GM12878 (cell line): ENCODE measurements at regions not wholly inside any gene's neighbourhood (a gene's known extent, or its start where the extent isn't known, plus 50 kb on each side); places are given as distances from the start of the nearest gene placed in this dataset.
"Not testable (repeated sequence)": the region's sequence is repeated elsewhere in the genome, so short reads cannot be mapped to it uniquely, and the experiment has no call there.

Experiments used
- BCL3 ChIP-seq: IDR thresholded peaks from 2 replicates; pipeline ENCODE4 v1.6.1; 2011; ENCODE audit warnings: borderline replicate concordance, low read depth, mild to moderate bottlenecking, moderate library complexity, low read length; ENCODE audit not compliant: insufficient read depth, poor library complexity, severe bottlenecking
- CTCF ChIP-seq, 3 experiments: IDR thresholded peaks in 2 of 3; conservative IDR thresholded peaks in 1 of 3; 2 replicates each; pipeline ENCODE4 v1.5.1; 2011; ENCODE audit warnings: low read depth in 3 of 3, low read length in 3 of 3, mild to moderate bottlenecking in 3 of 3, control low read depth in 2 of 3, moderate library complexity in 2 of 3, inconsistent platforms in 1 of 3, mixed read lengths in 1 of 3; ENCODE audit not compliant: control insufficient read depth in 2 of 3, insufficient read depth in 1 of 3; ENCODE audit errors: extremely low read depth in 1 of 3
- EGR1 ChIP-seq, 2 experiments: IDR thresholded peaks; 1 replicate in 1 of 2; 2 replicates in 1 of 2; pipeline ENCODE4 v1.6.1; 2011 to 2012; ENCODE audit warnings: low read depth in 2 of 2, low read length in 2 of 2, borderline replicate concordance in 1 of 2, mild to moderate bottlenecking in 1 of 2, moderate library complexity in 1 of 2
- EZH2 ChIP-seq: IDR thresholded peaks from 2 replicates; pipeline ENCODE4 v1.6.1; 2012; ENCODE audit warnings: low read depth, mild to moderate bottlenecking, control low read depth, inconsistent platforms, low read length, borderline replicate concordance; ENCODE audit not compliant: control insufficient read depth
- GABPA ChIP-seq: IDR thresholded peaks from 2 replicates; pipeline ENCODE4 v1.6.1; 2014; ENCODE audit warnings: antibody characterized with exemption, low read depth, mild to moderate bottlenecking, inconsistent platforms
- HCFC1 ChIP-seq: fragments of 150-350 bp; IDR thresholded peaks from 2 replicates; pipeline ENCODE4 v1.6.1; 2014; ENCODE audit warnings: low read length
- NFIC ChIP-seq: IDR thresholded peaks from 2 replicates; pipeline ENCODE4 v1.6.1; 2012; ENCODE audit warnings: low read depth, mild to moderate bottlenecking, inconsistent platforms, low read length, moderate library complexity
- NR2F1 ChIP-seq: fragments of 450-650 bp; conservative IDR thresholded peaks from 2 replicates; pipeline ENCODE4 v1.6.1; 2017; ENCODE audit warnings: mild to moderate bottlenecking
- RCOR1 ChIP-seq: conservative IDR thresholded peaks from 2 replicates; pipeline ENCODE4 v1.6.1; 2012; ENCODE audit warnings: low read depth, low read length, improper control_type of control experiment
- SMARCA5 ChIP-seq: fragments of 450-650 bp; IDR thresholded peaks from 2 replicates; pipeline ENCODE4 v1.6.1; 2017; ENCODE audit warnings: mild to moderate bottlenecking
- TF ChIP-seq, protein P1 (sequence below): IDR thresholded peaks from 2 replicates; pipeline ENCODE4 v1.6.1; 2011; ENCODE audit warnings: mild to moderate bottlenecking, low read depth, low read length, moderate library complexity; ENCODE audit not compliant: insufficient replicate concordance

GRCh38 chr1:117767756-117768155, 161.7 kb downstream of the GDAP2 start:
- not testable (repeated sequence) for TF ChIP-seq SMARCA5; CTCF (IDR thresholded peaks at IDR 0.05 in 2 of 3, conservative IDR thresholded peaks at IDR 0.05 in 1 of 3; ENCODE audit: control insufficient read depth in 2 of 3, extremely low read depth in 1 of 3, insufficient read depth in 1 of 3, low read depth in 3 of 3, low read length in 3 of 3); EGR1 (IDR thresholded peaks at IDR 0.05; ENCODE audit: borderline replicate concordance in 1 of 2, low read depth in 2 of 2, low read length in 2 of 2); BCL3; RCOR1; NR2F1; EZH2; GABPA; HCFC1; NFIC
- TF ChIP-seq, protein P1, sequence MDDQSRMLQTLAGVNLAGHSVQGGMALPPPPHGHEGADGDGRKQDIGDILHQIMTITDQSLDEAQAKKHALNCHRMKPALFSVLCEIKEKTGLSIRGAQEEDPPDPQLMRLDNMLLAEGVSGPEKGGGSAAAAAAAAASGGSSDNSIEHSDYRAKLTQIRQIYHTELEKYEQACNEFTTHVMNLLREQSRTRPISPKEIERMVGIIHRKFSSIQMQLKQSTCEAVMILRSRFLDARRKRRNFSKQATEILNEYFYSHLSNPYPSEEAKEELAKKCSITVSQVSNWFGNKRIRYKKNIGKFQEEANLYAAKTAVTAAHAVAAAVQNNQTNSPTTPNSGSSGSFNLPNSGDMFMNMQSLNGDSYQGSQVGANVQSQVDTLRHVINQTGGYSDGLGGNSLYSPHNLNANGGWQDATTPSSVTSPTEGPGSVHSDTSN = not testable (repeated sequence)
